RWPE1 (cell line): ENCODE measurements at regions not wholly inside any gene's neighbourhood (a gene's known extent, or its start where the extent isn't known, plus 50 kb on each side); places are given as distances from the start of the nearest gene placed in this dataset.

Source experiments
- CTCF ChIA-PET: fragments of 350-600 bp; sonication (Branson Sonifier 250); formaldehyde crosslinking; extraction: SDS; loops from one replicate; lab custom pipeline; 2021; lab: Yijun Ruan, JAX
- POLR2A ChIA-PET: fragments of 400-600 bp; formaldehyde crosslinking; extraction: SDS; loops from one replicate; lab custom pipeline; 2020; ENCODE audit warnings: antibody characterized with exemption; ENCODE audit not compliant: low non-redundant PET; lab: Yijun Ruan, JAX
- DNase-seq: peaks from one replicate; pipeline ENCODE4 v3.0.0; 2012; ENCODE audit warnings: low spot score
- H3K27ac ChIP-seq: fragments of 450-650 bp; 2 replicates; pipeline ENCODE4 v1.5.1; 2017
- TF ChIP-seq, protein P1 (sequence below): fragments of 450-650 bp; conservative IDR thresholded peaks from 2 replicates; pipeline ENCODE4 v1.5.1; 2017; ENCODE audit warnings: low read depth, mild to moderate bottlenecking

DNA sequence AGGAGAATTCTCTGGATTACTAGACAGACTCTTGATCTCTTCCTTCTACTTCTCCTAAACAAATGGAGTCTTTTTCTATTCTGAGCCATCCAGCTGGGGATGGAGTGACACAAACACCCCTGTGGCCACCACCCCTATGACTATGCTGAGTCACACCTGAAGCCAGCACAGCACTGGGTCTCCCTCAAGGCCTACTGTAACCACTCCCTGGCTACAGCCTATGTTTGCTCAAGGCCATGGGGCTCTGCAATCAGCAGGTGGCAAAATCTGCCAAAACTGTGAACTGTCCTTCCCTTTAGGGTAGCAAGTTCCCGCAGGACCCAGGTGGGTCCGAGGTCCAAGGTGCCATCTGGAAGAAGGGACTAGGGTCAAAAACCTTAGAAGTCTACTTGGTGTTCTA, 132.3 kb downstream of the TINAG start:
- DNase-seq = no peak
- no peak overlapping the region for H3K27ac ChIP-seq
- ChIA-PET CTCF (no interaction called here), POLR2A (no interaction called here)
- TF ChIP-seq, protein P1, sequence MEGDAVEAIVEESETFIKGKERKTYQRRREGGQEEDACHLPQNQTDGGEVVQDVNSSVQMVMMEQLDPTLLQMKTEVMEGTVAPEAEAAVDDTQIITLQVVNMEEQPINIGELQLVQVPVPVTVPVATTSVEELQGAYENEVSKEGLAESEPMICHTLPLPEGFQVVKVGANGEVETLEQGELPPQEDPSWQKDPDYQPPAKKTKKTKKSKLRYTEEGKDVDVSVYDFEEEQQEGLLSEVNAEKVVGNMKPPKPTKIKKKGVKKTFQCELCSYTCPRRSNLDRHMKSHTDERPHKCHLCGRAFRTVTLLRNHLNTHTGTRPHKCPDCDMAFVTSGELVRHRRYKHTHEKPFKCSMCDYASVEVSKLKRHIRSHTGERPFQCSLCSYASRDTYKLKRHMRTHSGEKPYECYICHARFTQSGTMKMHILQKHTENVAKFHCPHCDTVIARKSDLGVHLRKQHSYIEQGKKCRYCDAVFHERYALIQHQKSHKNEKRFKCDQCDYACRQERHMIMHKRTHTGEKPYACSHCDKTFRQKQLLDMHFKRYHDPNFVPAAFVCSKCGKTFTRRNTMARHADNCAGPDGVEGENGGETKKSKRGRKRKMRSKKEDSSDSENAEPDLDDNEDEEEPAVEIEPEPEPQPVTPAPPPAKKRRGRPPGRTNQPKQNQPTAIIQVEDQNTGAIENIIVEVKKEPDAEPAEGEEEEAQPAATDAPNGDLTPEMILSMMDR = no peak

DNA sequence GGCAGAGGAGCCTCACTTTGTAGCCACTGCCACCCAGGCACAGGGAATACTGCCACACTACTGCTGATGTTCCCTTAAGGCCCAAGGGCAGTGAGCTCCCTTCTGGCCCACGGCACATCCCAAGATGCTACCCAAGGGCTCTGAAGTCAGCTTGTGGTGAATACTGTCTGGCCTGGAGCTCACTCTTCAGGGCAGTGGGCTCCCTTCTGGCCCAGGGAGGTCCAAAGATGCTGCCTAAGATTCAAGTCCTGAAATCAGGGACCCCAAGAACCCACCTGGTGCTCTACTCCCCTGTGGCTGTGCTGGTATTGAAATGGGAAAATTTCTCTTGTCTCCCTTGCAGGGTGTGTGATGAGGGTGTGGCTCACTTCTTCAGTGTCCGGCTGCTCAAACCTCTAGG, 132.8 kb downstream of the TINAG start:
- ChIA-PET POLR2A (no interaction called here), CTCF (no interaction called here)
- no peak for DNase-seq
- TF ChIP-seq, protein P1 = no peak
- no peak overlapping the region for H3K27ac ChIP-seq

DNA sequence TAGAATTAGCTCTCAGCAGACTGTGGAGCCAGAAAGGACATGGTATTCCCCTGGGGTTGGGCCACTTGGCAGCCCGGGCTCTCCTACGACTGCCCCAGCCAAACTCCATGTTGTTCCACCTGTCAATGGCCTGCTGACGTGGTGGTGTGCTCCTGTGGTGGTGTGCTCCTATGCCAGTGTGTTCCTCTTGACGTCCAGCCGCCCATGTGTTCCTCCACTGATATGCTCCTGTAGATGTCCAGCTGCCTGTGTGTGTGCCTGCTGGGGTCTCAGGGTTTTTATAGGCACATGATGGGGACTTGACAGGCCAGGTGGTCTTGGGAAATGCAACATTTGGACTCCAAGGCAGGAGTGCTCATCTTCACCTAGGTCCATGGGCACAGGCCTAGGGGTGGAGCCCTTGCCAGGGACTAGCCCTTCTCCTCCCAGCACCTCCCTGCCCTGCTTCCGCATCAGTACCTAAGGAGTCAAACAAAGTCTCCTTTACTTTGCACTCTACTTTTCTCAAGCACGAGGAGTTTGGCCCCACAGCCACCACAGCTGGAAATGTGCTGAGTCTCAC, 133.5 kb downstream of the TINAG start:
- no peak for DNase-seq
- ChIA-PET POLR2A (no interaction called here), CTCF (interaction anchor here (0.6 kb wide), 1 partner anchor 8 kb away, joined by 7 read pairs; no protein-coding TSS in a partner anchor)
- no peak overlapping the region for H3K27ac ChIP-seq
- TF ChIP-seq, protein P1 = no peak

DNA sequence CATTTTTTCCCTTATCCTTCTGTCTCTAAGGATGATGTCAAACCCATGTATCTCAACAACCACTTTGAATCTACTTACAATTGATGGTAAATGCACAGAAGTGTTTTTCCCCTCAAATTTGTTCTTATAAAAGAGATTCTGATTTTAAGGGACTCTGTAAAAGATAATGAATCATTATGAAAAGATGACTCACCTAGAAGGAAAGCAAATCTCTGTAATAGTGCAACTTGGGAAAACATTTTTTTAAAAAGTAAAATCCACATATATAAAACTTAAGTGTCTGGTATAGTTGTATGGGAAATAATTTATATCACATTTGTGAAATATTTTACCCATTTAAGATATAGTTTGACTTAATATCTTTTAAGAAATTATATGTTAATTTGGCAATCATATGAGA, 137.0 kb downstream of the TINAG start:
- TF ChIP-seq, protein P1 = no peak
- DNase-seq = no peak
- POLR2A ChIA-PET = no interaction called here
- H3K27ac ChIP-seq = no peak overlapping the region
- CTCF ChIA-PET = no interaction called here

DNA sequence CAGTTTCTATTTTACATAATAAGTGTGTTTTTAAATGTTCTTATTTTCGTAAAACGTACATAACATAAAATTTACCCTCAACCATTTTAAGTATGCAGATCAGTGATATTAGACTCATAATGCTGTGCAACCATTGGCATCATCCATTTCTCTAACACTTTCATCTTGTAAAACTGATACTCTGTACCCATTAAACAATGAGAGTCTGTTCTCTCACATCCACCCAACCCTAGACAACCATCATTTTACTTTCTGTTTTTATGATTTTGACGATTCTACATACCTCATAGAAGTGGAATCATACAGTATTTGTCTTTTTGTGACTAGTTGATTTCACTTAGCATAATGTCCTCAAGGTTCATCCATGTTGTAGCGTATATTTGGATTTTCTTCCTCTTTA, 140.4 kb downstream of the TINAG start:
- CTCF ChIA-PET = no interaction called here

GRCh38 chr6:54451516-54451915, 143.3 kb downstream of the TINAG start:
- CTCF ChIA-PET = no interaction called here
- TF ChIP-seq, protein P1 = no peak
- no peak overlapping the region for H3K27ac ChIP-seq
- POLR2A ChIA-PET = no interaction called here
- no peak for DNase-seq

More for the DNA sequence above, 140.4 kb downstream of the TINAG start:
- POLR2A ChIA-PET = no interaction called here
- TF ChIP-seq, protein P1 = no peak
- no peak for DNase-seq
- H3K27ac ChIP-seq = no peak overlapping the region
